ENCODE measurements at regions not wholly inside any gene's neighbourhood (a gene's known extent, or its start where the extent isn't known, plus 50 kb on each side); places are given as distances from the start of the nearest gene placed in this dataset.

GRCh38 chr13:65103351-65103750 lies 2126.8 kb downstream of the PCDH9 start:
- H3K36me3 Mint-ChIP-seq (ENCODE audit: low read depth), result no peaks in the 10 kb centered on the region
- no peak for DNase-seq (ENCODE audit: low spot score)
- H3K4me1 Mint-ChIP-seq (ENCODE audit: low read depth), result no peaks in the 10 kb centered on the region
- no peak overlapping the region for H3K4me3 Mint-ChIP-seq
- H3K27ac Mint-ChIP-seq, result no peak overlapping the region
- H3K27me3 Mint-ChIP-seq (ENCODE audit: low read depth), result no peaks in the 10 kb centered on the region
- H3K9me3 Mint-ChIP-seq, result peaks cover 25% of the 10 kb centered on the region

GRCh38 chr13:65095161-65096082 lies 2134.7 kb downstream of the PCDH9 start:
- H3K4me3 Mint-ChIP-seq, result no peak overlapping the region

GRCh38 chr13:65093357-65093756 lies 2136.8 kb downstream of the PCDH9 start:
- no peak for DNase-seq (ENCODE audit: low spot score)
- Mint-ChIP-seq H3K27ac (no peak overlapping the region), H3K27me3 (ENCODE audit: low read depth) (no peaks in the 10 kb centered on the region), H3K4me3 (no peak overlapping the region), H3K4me1 (ENCODE audit: low read depth) (no peaks in the 10 kb centered on the region), H3K9me3 (peaks cover 36% of the 10 kb centered on the region), H3K36me3 (ENCODE audit: low read depth) (no peaks in the 10 kb centered on the region)

More at GRCh38 chr13:65095161-65096082, 2134.7 kb downstream of the PCDH9 start:
- no peak for DNase-seq (ENCODE audit: low spot score)
- H3K9me3 Mint-ChIP-seq, result peaks cover 27% of the 10 kb centered on the region
- no peaks in the 10 kb centered on the region for H3K27me3 Mint-ChIP-seq (ENCODE audit: low read depth)
- H3K4me1 Mint-ChIP-seq (ENCODE audit: low read depth), result no peaks in the 10 kb centered on the region
- no peak overlapping the region for H3K27ac Mint-ChIP-seq
- H3K36me3 Mint-ChIP-seq (ENCODE audit: low read depth), result no peaks in the 10 kb centered on the region

- Mint-ChIP-seq H3K27ac (no peak overlapping the region), H3K4me3 (no peak overlapping the region), H3K9me3 (peaks cover 27% of the 10 kb centered on the region), H3K4me1 (ENCODE audit: low read depth) (no peaks in the 10 kb centered on the region), H3K27me3 (ENCODE audit: low read depth) (no peaks in the 10 kb centered on the region), H3K36me3 (ENCODE audit: low read depth) (no peaks in the 10 kb centered on the region)
- DNase-seq (ENCODE audit: low spot score), result no peak
Measured at GRCh38 chr13:65091031-65091430, 2139.1 kb downstream of the PCDH9 start.

- no peak for DNase-seq (ENCODE audit: low spot score)
- Mint-ChIP-seq H3K27ac (no peak overlapping the region), H3K9me3 (peaks cover 27% of the 10 kb centered on the region), H3K4me3 (no peak overlapping the region), H3K36me3 (ENCODE audit: low read depth) (no peaks in the 10 kb centered on the region), H3K27me3 (ENCODE audit: low read depth) (no peaks in the 10 kb centered on the region), H3K4me1 (ENCODE audit: low read depth) (no peaks in the 10 kb centered on the region)
Measured at GRCh38 chr13:65090186-65090585, 2139.9 kb downstream of the PCDH9 start.

GRCh38 chr13:65088906-65089305 lies 2141.2 kb downstream of the PCDH9 start:
- Mint-ChIP-seq H3K4me3 (no peak overlapping the region), H3K36me3 (ENCODE audit: low read depth) (no peaks in the 10 kb centered on the region), H3K4me1 (ENCODE audit: low read depth) (no peaks in the 10 kb centered on the region), H3K27me3 (ENCODE audit: low read depth) (no peaks in the 10 kb centered on the region), H3K9me3 (peaks cover 23% of the 10 kb centered on the region), H3K27ac (no peak overlapping the region)
- no peak for DNase-seq (ENCODE audit: low spot score)

- Mint-ChIP-seq H3K36me3 (ENCODE audit: low read depth) (no peaks in the 10 kb centered on the region), H3K4me3 (no peak overlapping the region), H3K9me3 (peaks cover 21% of the 10 kb centered on the region), H3K27ac (no peak overlapping the region), H3K27me3 (ENCODE audit: low read depth) (no peaks in the 10 kb centered on the region), H3K4me1 (ENCODE audit: low read depth) (no peaks in the 10 kb centered on the region)
- DNase-seq (ENCODE audit: low spot score), result no peak
Measured at GRCh38 chr13:65085977-65086376, 2144.2 kb downstream of the PCDH9 start.

- no peak overlapping the region for H3K27ac Mint-ChIP-seq
- H3K36me3 Mint-ChIP-seq (ENCODE audit: low read depth), result no peaks in the 10 kb centered on the region
Measured at GRCh38 chr13:65074248-65074647, 2155.9 kb downstream of the PCDH9 start.

GRCh38 chr13:65064967-65065366 lies 2165.2 kb downstream of the PCDH9 start:
- no peaks in the 10 kb centered on the region for H3K36me3 Mint-ChIP-seq (ENCODE audit: low read depth)
- peaks cover 50% of the 10 kb centered on the region for H3K9me3 Mint-ChIP-seq
- no peak for DNase-seq (ENCODE audit: low spot score)
- no peaks in the 10 kb centered on the region for H3K27me3 Mint-ChIP-seq (ENCODE audit: low read depth)
- H3K4me3 Mint-ChIP-seq, result no peak overlapping the region
- no peaks in the 10 kb centered on the region for H3K4me1 Mint-ChIP-seq (ENCODE audit: low read depth)
- no peak overlapping the region for H3K27ac Mint-ChIP-seq

More at GRCh38 chr13:65074248-65074647, 2155.9 kb downstream of the PCDH9 start:
- no peaks in the 10 kb centered on the region for H3K4me1 Mint-ChIP-seq (ENCODE audit: low read depth)
- H3K27me3 Mint-ChIP-seq (ENCODE audit: low read depth), result no peaks in the 10 kb centered on the region
- DNase-seq (ENCODE audit: low spot score), result no peak
- no peak overlapping the region for H3K4me3 Mint-ChIP-seq
- peaks cover 46% of the 10 kb centered on the region for H3K9me3 Mint-ChIP-seq

GRCh38 chr13:65063753-65064152 lies 2166.4 kb downstream of the PCDH9 start:
- H3K4me3 Mint-ChIP-seq, result no peak overlapping the region
- no peaks in the 10 kb centered on the region for H3K4me1 Mint-ChIP-seq (ENCODE audit: low read depth)
- H3K27me3 Mint-ChIP-seq (ENCODE audit: low read depth), result no peaks in the 10 kb centered on the region
- no peak for DNase-seq (ENCODE audit: low spot score)
- no peak overlapping the region for H3K27ac Mint-ChIP-seq
- H3K9me3 Mint-ChIP-seq, result peaks cover 42% of the 10 kb centered on the region
- no peaks in the 10 kb centered on the region for H3K36me3 Mint-ChIP-seq (ENCODE audit: low read depth)

- Mint-ChIP-seq H3K36me3 (ENCODE audit: low read depth) (no peaks in the 10 kb centered on the region), H3K27me3 (ENCODE audit: low read depth) (no peaks in the 10 kb centered on the region), H3K9me3 (peaks cover 26% of the 10 kb centered on the region), H3K27ac (no peak overlapping the region), H3K4me3 (no peak overlapping the region), H3K4me1 (ENCODE audit: low read depth) (no peaks in the 10 kb centered on the region)
- no peak for DNase-seq (ENCODE audit: low spot score)
Measured at GRCh38 chr13:65057986-65058385, 2172.2 kb downstream of the PCDH9 start.

- Mint-ChIP-seq H3K4me1 (ENCODE audit: low read depth) (no peaks in the 10 kb centered on the region), H3K36me3 (ENCODE audit: low read depth) (no peaks in the 10 kb centered on the region), H3K4me3 (no peak overlapping the region), H3K27ac (no peak overlapping the region), H3K27me3 (ENCODE audit: low read depth) (no peaks in the 10 kb centered on the region), H3K9me3 (peaks cover 13% of the 10 kb centered on the region)
- DNase-seq (ENCODE audit: low spot score), result no peak
Measured at GRCh38 chr13:65054277-65054676, 2175.9 kb downstream of the PCDH9 start.

GRCh38 chr13:65036999-65037398 lies 2193.1 kb downstream of the PCDH9 start:
- H3K9me3 Mint-ChIP-seq, result peaks cover 14% of the 10 kb centered on the region
- DNase-seq (ENCODE audit: low spot score), result no peak
- H3K27me3 Mint-ChIP-seq (ENCODE audit: low read depth), result no peaks in the 10 kb centered on the region
- no peak overlapping the region for H3K27ac Mint-ChIP-seq
- H3K4me1 Mint-ChIP-seq (ENCODE audit: low read depth), result no peaks in the 10 kb centered on the region
- no peaks in the 10 kb centered on the region for H3K36me3 Mint-ChIP-seq (ENCODE audit: low read depth)
- no peak overlapping the region for H3K4me3 Mint-ChIP-seq

GRCh38 chr13:65035302-65035701 lies 2194.8 kb downstream of the PCDH9 start:
- Mint-ChIP-seq H3K9me3 (peaks cover 25% of the 10 kb centered on the region), H3K4me1 (ENCODE audit: low read depth) (no peaks in the 10 kb centered on the region), H3K36me3 (ENCODE audit: low read depth) (no peaks in the 10 kb centered on the region), H3K27ac (no peak overlapping the region), H3K27me3 (ENCODE audit: low read depth) (no peaks in the 10 kb centered on the region), H3K4me3 (no peak overlapping the region)
- no peak for DNase-seq (ENCODE audit: low spot score)

- H3K9me3 Mint-ChIP-seq, result peaks cover 34% of the 10 kb centered on the region
- DNase-seq (ENCODE audit: low spot score), result no peak
- H3K27me3 Mint-ChIP-seq (ENCODE audit: low read depth), result no peaks in the 10 kb centered on the region
- no peak overlapping the region for H3K27ac Mint-ChIP-seq
- H3K36me3 Mint-ChIP-seq (ENCODE audit: low read depth), result no peaks in the 10 kb centered on the region
- no peak overlapping the region for H3K4me3 Mint-ChIP-seq
- H3K4me1 Mint-ChIP-seq (ENCODE audit: low read depth), result no peaks in the 10 kb centered on the region
Measured at GRCh38 chr13:65034266-65034665, 2195.9 kb downstream of the PCDH9 start.
